Motor neuron (in vitro differentiated cells): ENCODE measurements at regions not wholly inside any gene's neighbourhood (a gene's known extent, or its start where the extent isn't known, plus 50 kb on each side); places are given as distances from the start of the nearest gene placed in this dataset.
"Not testable (repeated sequence)": the region's sequence is repeated elsewhere in the genome, so short reads cannot be mapped to it uniquely, and the experiment has no call there.

Source experiments
- ATAC-seq, 8 experiments: fragments of 200-7000 bp; cut with Tn5 transposase; replicated peaks in 6 of 8; 2 replicates each; pipeline ENCODE4 v1.8.0; 2021; ENCODE audit warnings: mild to moderate bottlenecking in 8 of 8, moderate library complexity in 8 of 8
- H3K27ac ChIP-seq, 2 donors: fragments of 250-450 bp; sonication (Bioruptor Pico); 2 replicates each; pipeline ENCODE4 v1.9.0; 2021; ENCODE audit warnings: antibody characterized with exemption in 2 of 2, mild to moderate bottlenecking in 2 of 2, moderate library complexity in 1 of 2
- H3K4me1 ChIP-seq, 2 donors: fragments of 250-450 bp; sonication (Bioruptor Pico); replicated peaks in 1 of 2; 2 replicates each; pipeline ENCODE4 v1.6.1; 2021; ENCODE audit warnings: antibody characterized with exemption in 2 of 2, mild to moderate bottlenecking in 2 of 2, moderate library complexity in 1 of 2
- H3K4me3 ChIP-seq, 5 donors: fragments of 250-450 bp; sonication (Bioruptor Pico); 2 replicates each; pipeline ENCODE4 v1.9.0; 2021; ENCODE audit warnings: antibody characterized with exemption in 5 of 5, mild to moderate bottlenecking in 5 of 5, moderate library complexity in 4 of 5
- WGBS, 10 experiments: fragments of 450-650 bp; shearing (Covaris generic); methylation state at CpG; one replicate each; pipeline ENCODE4 v1.0.0; 2022; 5-methylcytosine and 5-hydroxymethylcytosine counted together
- in situ Hi-C, 9 experiments: fragments of 400-800 bp; cut with MboI; loops; one replicate each; pipeline ENCODE4 v1.15.0; 2021; ENCODE audit warnings: low sequenced_read_pairs in 9 of 9, low pct_unique_long_range_greater_than_20kb in 2 of 9; ENCODE audit not compliant: unreplicated experiment in 9 of 9

DNA sequence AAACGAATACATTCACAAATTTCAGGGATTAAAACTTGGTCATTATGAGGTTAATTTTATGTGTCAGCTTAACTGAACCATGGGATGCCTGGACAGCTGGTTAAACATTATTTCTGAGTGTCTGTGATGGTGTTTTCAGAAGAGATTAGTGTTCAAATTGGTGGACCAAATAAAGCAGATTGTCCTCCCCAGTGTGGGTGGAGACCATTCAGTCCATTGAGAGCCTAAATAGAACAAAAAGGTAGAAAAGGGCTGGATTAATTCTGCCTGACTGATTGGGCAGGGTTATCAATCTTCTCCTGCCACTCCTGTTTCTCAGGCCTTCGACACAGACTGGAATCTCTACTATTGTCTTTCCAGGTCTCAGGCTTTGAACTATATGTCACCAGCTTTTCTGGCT lies 203.8 kb upstream of the SLITRK6 start:
- Histone ChIP-seq H3K4me3 (no peak overlapping the region), H3K4me1 (peaks cover 0 to 3% of the 10 kb centered on the region in 2 donors), H3K27ac (no peak overlapping the region)
- in situ Hi-C loops: no loop called here
- ATAC-seq: peak in 5 of 8 experiments; percentile 90 to 99 (median 96)
- 0 to 43% (median 15%) methylated on average over 1 to 2 of the region's 2 CpGs for WGBS, 10 experiments

DNA sequence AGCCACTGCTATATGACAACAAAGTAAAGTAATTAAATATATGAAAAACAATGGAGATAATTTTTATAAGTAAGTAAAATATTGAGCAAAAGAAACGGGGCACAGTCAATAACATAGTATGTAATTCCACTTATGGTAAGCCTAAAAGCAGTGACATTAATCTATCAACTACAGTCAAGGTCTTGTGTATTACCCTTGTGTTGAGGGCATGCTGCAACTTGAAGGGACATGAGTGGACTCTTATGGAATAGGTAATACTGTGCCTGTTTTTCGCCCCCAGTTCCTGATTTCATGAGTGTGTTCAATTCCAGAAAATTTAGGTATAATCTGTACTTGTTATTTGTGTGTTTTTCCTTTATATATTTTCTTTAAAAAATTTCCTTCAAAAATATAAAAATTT lies 201.3 kb upstream of the SLITRK6 start:
- in situ Hi-C loops: no loop called here
- 8 to 100% (median 90%) methylated on average over 1 to 2 of the region's 2 CpGs; no CpG with 5 or more reads in 1 of the 10 experiments for WGBS, 10 experiments
- Histone ChIP-seq H3K27ac (no peak overlapping the region), H3K4me3 (no peak overlapping the region), H3K4me1 (peaks cover 0 to 3% of the 10 kb centered on the region in 2 donors)
- no peak for ATAC-seq

DNA sequence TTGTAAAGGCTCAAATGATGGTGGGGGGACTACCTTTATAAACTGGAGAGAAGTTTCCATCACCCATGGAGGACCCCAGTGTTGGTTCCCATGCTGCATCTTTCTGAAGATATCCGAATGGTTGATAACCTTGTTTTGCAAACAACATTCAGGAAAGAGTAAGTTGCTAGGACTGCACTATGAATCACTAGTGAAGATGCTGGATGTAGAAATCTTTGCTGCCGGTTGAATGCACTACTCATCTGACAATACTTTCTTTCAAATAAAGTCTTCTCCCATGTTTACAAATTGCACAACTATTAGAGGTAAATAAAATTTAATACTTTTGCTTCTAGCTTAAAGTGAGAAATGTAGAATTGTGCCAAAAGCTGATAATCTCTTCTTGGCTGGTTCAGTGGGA lies 198.4 kb upstream of the SLITRK6 start:
- H3K4me1 ChIP-seq: peaks cover 0 to under 1% of the 10 kb centered on the region in 2 donors
- in situ Hi-C loops: no loop called here
- ATAC-seq: no peak
- H3K27ac ChIP-seq: no peak overlapping the region
- H3K4me3 ChIP-seq: no peak overlapping the region
- 7 to 100% (median 83%) methylated on average over 1 to 2 of the region's 2 CpGs; no CpG with 5 or more reads in 4 of the 10 experiments for WGBS, 10 experiments

DNA sequence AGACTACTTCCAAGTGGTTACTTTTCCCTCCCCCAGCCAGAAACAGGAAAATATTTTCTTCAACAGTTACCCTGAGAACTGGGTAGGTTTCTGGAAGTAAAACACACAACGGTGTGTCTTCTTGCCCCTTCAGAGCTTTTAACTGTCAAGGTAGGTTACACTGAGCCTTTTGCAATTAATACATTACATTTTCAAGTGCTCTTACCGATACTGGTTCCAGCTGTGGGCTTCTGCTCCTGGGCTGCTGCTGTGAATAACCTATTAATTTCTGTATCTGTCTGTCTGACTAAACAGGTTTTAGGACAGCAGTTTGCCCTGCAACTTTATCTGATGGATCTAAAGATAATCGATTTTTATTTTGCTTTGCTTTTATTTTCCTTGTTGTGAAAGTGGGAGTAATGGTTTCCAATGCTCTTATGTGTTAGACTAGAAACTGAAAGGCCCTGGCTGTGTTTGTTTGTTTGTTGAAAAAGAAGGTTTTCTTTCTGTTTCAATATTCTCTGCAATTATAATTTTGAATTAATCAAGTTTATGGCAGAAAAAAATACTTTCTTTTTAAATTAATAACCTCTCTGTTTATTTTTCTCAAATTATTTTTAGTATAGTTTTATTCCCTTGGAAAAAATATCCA lies 196.7 kb upstream of the SLITRK6 start:
- H3K4me1 ChIP-seq: no peaks in the 10 kb centered on the region
- in situ Hi-C loops: no loop called here
- H3K27ac ChIP-seq: no peak overlapping the region
- no peak overlapping the region for H3K4me3 ChIP-seq
- ATAC-seq: no peak
- 10 to 92% (median 36%) methylated on average over 1 to 3 of the region's 3 CpGs; no CpG with 5 or more reads in 2 of the 10 experiments for WGBS, 10 experiments

GRCh38 chr13:85993567-85993966 lies 194.3 kb upstream of the SLITRK6 start:
- Histone ChIP-seq H3K4me1 (no peaks in the 10 kb centered on the region), H3K4me3 (no peak overlapping the region), H3K27ac (no peak overlapping the region)
- in situ Hi-C loops: no loop called here
- ATAC-seq: no peak
- WGBS, 10 experiments: 21 to 100% (median 95%) methylated on average over 1 of the region's 1 CpG; no CpG with 5 or more reads in 1 of the 10 experiments

DNA sequence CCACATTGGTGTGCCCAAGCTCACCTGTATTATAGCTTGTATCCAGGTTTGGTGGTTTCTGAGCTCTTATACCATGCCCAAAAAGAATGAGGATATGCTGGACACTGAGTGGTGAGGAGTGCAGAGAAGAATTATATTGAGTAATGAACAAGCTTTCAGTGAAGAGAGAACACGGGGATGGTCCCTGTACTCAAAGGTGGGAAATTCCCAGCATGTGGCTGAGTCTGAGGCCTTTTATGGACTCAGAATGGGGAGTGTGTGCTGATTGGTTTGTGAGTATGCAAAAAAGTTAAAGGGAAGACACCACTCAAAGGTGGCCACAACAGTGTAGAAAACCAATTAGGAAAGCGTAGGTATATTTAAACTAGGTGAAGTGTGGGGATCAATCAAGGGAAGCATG lies 191.2 kb upstream of the SLITRK6 start:
- in situ Hi-C loops: no loop called here
- 0 to 83% (median 50%) methylated on average over 1 to 2 of the region's 2 CpGs; no CpG with 5 or more reads in 2 of the 10 experiments for WGBS, 10 experiments
- Histone ChIP-seq H3K4me3 (no peak overlapping the region), H3K27ac (no peak overlapping the region), H3K4me1 (no peaks in the 10 kb centered on the region)
- ATAC-seq: no peak

GRCh38 chr13:85985797-85986196 lies 186.6 kb upstream of the SLITRK6 start:
- H3K4me1 ChIP-seq: no peaks in the 10 kb centered on the region
- no peak overlapping the region for H3K27ac ChIP-seq
- in situ Hi-C loops: no loop called here
- 0 to 100% (median 71%) methylated on average over 1 of the region's 1 CpG; no CpG with 5 or more reads in 3 of the 10 experiments for WGBS, 10 experiments
- H3K4me3 ChIP-seq: no peak overlapping the region
- ATAC-seq: peak in 3 of 8 experiments; percentile 82 to 100 (median 98)

DNA sequence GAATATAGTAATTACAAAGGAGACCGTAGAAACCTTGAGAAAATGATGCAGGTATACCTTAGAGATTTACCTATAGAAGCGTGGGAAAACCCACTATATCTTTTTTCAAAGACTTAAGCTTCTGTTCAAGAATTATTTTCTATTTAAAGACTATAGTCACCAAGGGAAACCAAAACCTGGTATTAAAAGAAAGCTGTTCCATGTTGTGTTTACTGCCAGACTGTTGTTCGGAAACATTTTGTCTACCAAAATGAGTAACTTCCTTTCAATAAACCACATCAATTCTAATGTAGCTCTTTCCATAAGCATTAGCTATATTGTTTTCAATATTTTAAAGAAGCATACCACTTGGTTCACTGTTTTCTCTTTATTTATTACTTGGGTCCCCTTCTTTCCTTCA lies 182.9 kb upstream of the SLITRK6 start:
- Histone ChIP-seq H3K4me3 (no peak overlapping the region), H3K27ac (no peak overlapping the region), H3K4me1 (no peaks in the 10 kb centered on the region)
- WGBS, 10 experiments: 16 to 100% (median 71%) methylated on average over 2 to 3 of the region's 3 CpGs
- no peak for ATAC-seq
- in situ Hi-C loops: no loop called here

- in situ Hi-C loops, ATAC-seq, H3K27ac ChIP-seq, H3K4me3 ChIP-seq, H3K4me1 ChIP-seq: not testable (repeated sequence)
- WGBS, 10 experiments: 23 to 100% (median 89%) methylated on average over 1 of the region's 1 CpG; no CpG with 5 or more reads in 3 of the 10 experiments
Observed at GRCh38 chr13:85980447-85980846, 181.2 kb upstream of the SLITRK6 start.

GRCh38 chr13:85976242-85976641 lies 177.0 kb upstream of the SLITRK6 start:
- H3K4me3 ChIP-seq: no peak overlapping the region
- 13 to 90% (median 73%) methylated on average over 3 to 4 of the region's 4 CpGs; no CpG with 5 or more reads in 1 of the 10 experiments for WGBS, 10 experiments
- in situ Hi-C loops: no loop called here
- H3K4me1 ChIP-seq: no peaks in the 10 kb centered on the region
- H3K27ac ChIP-seq: no peak overlapping the region
- ATAC-seq: no peak

DNA sequence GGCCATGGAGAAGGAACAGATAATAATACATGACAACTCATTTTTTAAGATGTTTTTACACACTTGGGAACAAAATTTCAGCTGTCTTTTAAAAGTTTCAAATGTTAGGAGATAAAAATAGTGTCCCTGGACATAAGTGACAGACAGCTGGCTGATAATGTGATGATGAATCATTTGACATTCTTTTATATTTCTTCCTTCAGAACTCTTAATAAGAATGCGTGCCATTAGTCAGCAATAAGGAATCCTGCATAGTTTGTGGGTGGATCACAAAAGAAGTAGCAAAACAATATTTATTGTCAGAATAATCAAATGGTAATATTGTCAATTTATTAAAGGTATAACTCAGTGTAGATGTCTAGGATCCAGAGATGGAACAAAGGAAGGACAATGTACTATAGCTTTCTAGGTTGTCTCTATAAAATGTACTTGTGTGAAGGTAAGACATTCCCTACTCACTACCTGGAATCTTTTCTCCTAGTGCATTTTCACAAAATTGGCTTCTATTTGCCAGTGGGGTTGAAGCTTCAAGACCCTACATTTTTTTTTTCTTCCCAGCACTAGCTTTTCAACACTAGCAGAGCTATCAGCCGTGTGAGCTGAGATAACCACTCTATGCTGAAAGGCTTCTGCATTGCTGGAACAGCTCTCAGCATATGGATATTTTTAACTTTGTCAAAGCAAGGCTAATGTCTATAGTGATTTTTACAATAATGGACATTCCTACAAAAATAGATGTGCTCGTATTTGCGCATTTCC lies 175.6 kb upstream of the SLITRK6 start:
- ATAC-seq: no peak
- Histone ChIP-seq H3K4me3 (no peak overlapping the region), H3K4me1 (no peaks in the 10 kb centered on the region), H3K27ac (no peak overlapping the region)
- in situ Hi-C loops: no loop called here
- 19 to 91% (median 78%) methylated on average over 2 to 4 of the region's 4 CpGs for WGBS, 10 experiments

DNA sequence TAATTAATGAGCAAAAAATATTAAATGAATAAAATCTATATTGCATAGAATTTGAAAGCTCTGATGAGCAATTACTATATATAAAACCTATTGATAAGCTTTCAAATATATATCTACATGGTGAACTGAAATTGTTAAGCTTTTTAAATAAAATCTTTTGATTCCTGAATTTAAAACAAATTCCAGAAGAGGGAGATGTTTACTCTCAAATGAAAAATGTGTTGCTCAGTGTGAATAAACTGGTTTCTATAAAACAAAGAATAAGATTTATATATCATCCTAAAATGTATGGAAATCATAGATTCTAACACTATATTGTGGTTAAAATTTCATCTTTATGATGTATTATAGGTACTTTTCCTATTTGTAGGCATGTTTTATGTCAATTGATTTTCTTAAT lies 171.5 kb upstream of the SLITRK6 start:
- no peak overlapping the region for H3K4me3 ChIP-seq
- ATAC-seq: no peak
- in situ Hi-C loops: no loop called here
- no peak overlapping the region for H3K27ac ChIP-seq
- H3K4me1 ChIP-seq: no peaks in the 10 kb centered on the region

GRCh38 chr13:85969331-85969730 lies 170.1 kb upstream of the SLITRK6 start:
- no peak for ATAC-seq
- H3K4me3 ChIP-seq: no peak overlapping the region
- in situ Hi-C loops: no loop called here
- H3K4me1 ChIP-seq: no peaks in the 10 kb centered on the region
- no peak overlapping the region for H3K27ac ChIP-seq
